MCF 10A (cell line): ENCODE measurements at regions not wholly inside any gene's neighbourhood (a gene's known extent, or its start where the extent isn't known, plus 50 kb on each side); places are given as distances from the start of the nearest gene placed in this dataset.

Experiments
- BruUV-seq: library from RNA; stranded (reverse); fragments of 400-500 nt; replicated peaks from 2 replicates; lab custom pipeline; 2021; lab: Mats Ljungman, UMichigan
- CTCF ChIA-PET: fragments of 300-600 bp; sonication (Branson Sonifier 250); formaldehyde crosslinking; extraction: SDS; loops from one replicate; lab custom pipeline; 2021; ENCODE audit warnings: antibody characterized with exemption, inconsistent platforms; lab: Yijun Ruan, JAX
- POLR2A ChIA-PET: fragments of 300-600, 350-650 bp; sonication (Branson Sonifier 250); formaldehyde crosslinking; extraction: SDS; loops from one replicate; lab custom pipeline; 2020; ENCODE audit warnings: antibody characterized with exemption, inconsistent platforms; lab: Yijun Ruan, JAX
- DNase-seq: peaks from one replicate; pipeline ENCODE4 v3.0.0-alpha.2; 2018; ENCODE audit not compliant: unreplicated experiment
- H3K27ac Mint-ChIP-seq: one replicate; pipeline ENCODE4 v1.8.0; 2022; ENCODE audit warnings: mild to moderate bottlenecking, low read depth, mixed read lengths; ENCODE audit not compliant: unreplicated experiment
- H3K27me3 Mint-ChIP-seq: one replicate; pipeline ENCODE4 v1.8.0; 2022; ENCODE audit warnings: mixed read lengths; ENCODE audit not compliant: insufficient read depth, unreplicated experiment
- H3K36me3 Mint-ChIP-seq: one replicate; pipeline ENCODE4 v1.8.0; 2022; ENCODE audit warnings: mild to moderate bottlenecking, moderate library complexity, mixed read lengths; ENCODE audit not compliant: insufficient read depth, unreplicated experiment
- H3K4me1 Mint-ChIP-seq: one replicate; pipeline ENCODE4 v1.8.0; 2022; ENCODE audit warnings: mixed read lengths; ENCODE audit not compliant: insufficient read depth, unreplicated experiment
- H3K4me3 Mint-ChIP-seq: one replicate; pipeline ENCODE4 v1.8.0; 2022; ENCODE audit warnings: mild to moderate bottlenecking, moderate library complexity, mixed read lengths; ENCODE audit not compliant: unreplicated experiment
- H3K9me3 Mint-ChIP-seq: one replicate; pipeline ENCODE4 v1.8.0; 2022; ENCODE audit warnings: mixed read lengths; ENCODE audit not compliant: unreplicated experiment
- CTCF ChIP-seq: fragments of 200-600 bp; IDR thresholded peaks from one replicate; pipeline ENCODE4 v1.8.0; 2022; ENCODE audit warnings: antibody characterized with exemption, mild to moderate bottlenecking; ENCODE audit not compliant: unreplicated experiment
- intact Hi-C: fragments of 100-400 bp; cut with micrococcal nuclease; formaldehyde crosslinking; loops from 2 replicates; pipeline ENCODE4 v1.14.1; 2022

DNA sequence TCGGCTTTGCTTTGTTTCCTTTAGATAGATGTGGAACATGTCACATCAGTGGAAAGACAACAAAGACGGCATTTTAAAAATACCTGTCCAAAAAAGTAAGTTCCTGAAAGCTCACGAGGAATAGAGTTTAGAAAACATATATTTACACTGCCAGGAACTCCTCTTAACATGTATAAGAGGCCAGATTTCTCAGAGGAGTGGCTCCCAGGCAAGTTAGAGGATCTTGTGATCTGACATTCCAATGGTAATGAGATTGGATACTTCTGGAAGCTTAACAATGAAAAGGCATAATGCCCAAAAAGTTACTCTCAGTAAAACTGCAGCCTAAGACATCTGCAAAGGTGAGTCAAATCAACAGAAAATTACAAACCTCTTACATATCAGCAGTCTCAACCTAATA is 77.1 kb downstream of the CYRIA start:
- no peak overlapping the region for H3K27ac Mint-ChIP-seq
- ChIA-PET POLR2A (interaction anchor here (0.6 kb wide), 1 partner anchor 341 kb away, joined by 3 read pairs; no protein-coding TSS in a partner anchor), CTCF (interaction anchor here (0.8 kb wide), 1 partner anchor 952 kb away, joined by 3 read pairs; no protein-coding TSS in a partner anchor)
- no peak overlapping the region for H3K4me3 Mint-ChIP-seq
- H3K4me1 Mint-ChIP-seq: no peaks in the 10 kb centered on the region
- H3K9me3 Mint-ChIP-seq: no peaks in the 10 kb centered on the region
- intact Hi-C loops: no loop called here
- H3K36me3 Mint-ChIP-seq: no peaks in the 10 kb centered on the region
- no peak for DNase-seq
- no peak for TF ChIP-seq CTCF
- no peaks in the 10 kb centered on the region for H3K27me3 Mint-ChIP-seq
- BruUV-seq: no TSS peak

GRCh38 chr2:16587601-16588000 is 78.0 kb downstream of the CYRIA start:
- Mint-ChIP-seq H3K36me3 (no peaks in the 10 kb centered on the region), H3K4me1 (no peaks in the 10 kb centered on the region), H3K4me3 (no peak overlapping the region), H3K27ac (no peak overlapping the region), H3K9me3 (no peaks in the 10 kb centered on the region), H3K27me3 (no peaks in the 10 kb centered on the region)
- ChIA-PET POLR2A (no interaction called here), CTCF (interaction anchor here (0.7 to 1.1 kb wide), 3 partner anchors 21 to 36 kb away, joined by 3 to 4 read pairs (median 4); no protein-coding TSS in a partner anchor)
- DNase-seq: no peak
- TF ChIP-seq CTCF: no peak
- no TSS peak for BruUV-seq
- intact Hi-C loops: no loop called here

GRCh38 chr2:16584824-16585540 is 80.7 kb downstream of the CYRIA start:
- ChIA-PET POLR2A (no interaction called here), CTCF (interaction anchor here (0.5 to 0.7 kb wide), 2 partner anchors 24 to 646 kb away, joined by 3 to 4 read pairs; no protein-coding TSS in a partner anchor)
- Mint-ChIP-seq H3K36me3 (no peaks in the 10 kb centered on the region), H3K9me3 (no peaks in the 10 kb centered on the region), H3K4me3 (no peak overlapping the region), H3K4me1 (no peaks in the 10 kb centered on the region), H3K27me3 (no peaks in the 10 kb centered on the region), H3K27ac (no peak overlapping the region)
- no peak for TF ChIP-seq CTCF
- BruUV-seq: no TSS peak
- no peak for DNase-seq
- intact Hi-C loops: no loop called here

GRCh38 chr2:16584084-16584483 is 81.5 kb downstream of the CYRIA start:
- intact Hi-C loops: no loop called here
- no peak overlapping the region for H3K4me3 Mint-ChIP-seq
- H3K4me1 Mint-ChIP-seq: no peaks in the 10 kb centered on the region
- H3K27ac Mint-ChIP-seq: no peak overlapping the region
- TF ChIP-seq CTCF: no peak
- no TSS peak for BruUV-seq
- H3K27me3 Mint-ChIP-seq: no peaks in the 10 kb centered on the region
- no peak for DNase-seq
- POLR2A ChIA-PET: no interaction called here
- no peaks in the 10 kb centered on the region for H3K36me3 Mint-ChIP-seq
- CTCF ChIA-PET: interaction anchor here (0.6 kb wide), 1 partner anchor 882 kb away, joined by 3 read pairs; no protein-coding TSS in a partner anchor
- H3K9me3 Mint-ChIP-seq: no peaks in the 10 kb centered on the region
